ENCODE measurements at regions not wholly inside any gene's neighbourhood (a gene's known extent, or its start where the extent isn't known, plus 50 kb on each side); places are given as distances from the start of the nearest gene placed in this dataset.
"Not testable (repeated sequence)": the region's sequence is repeated elsewhere in the genome, so short reads cannot be mapped to it uniquely, and the experiment has no call there.

- Mint-ChIP-seq H3K4me1 (no peaks in the 10 kb centered on the region), H3K9me3 (peaks cover 30% of the 10 kb centered on the region)
Observed at GRCh38 chr21:28196981-28197380, 795.7 kb downstream of the LTN1 start.

GRCh38 chr21:28193189-28193588 is 799.5 kb downstream of the LTN1 start:
- Mint-ChIP-seq H3K27ac (no peak overlapping the region), H3K27me3 (no peaks in the 10 kb centered on the region), H3K36me3 (no peaks in the 10 kb centered on the region), H3K4me3 (no peak overlapping the region), H3K4me1 (no peaks in the 10 kb centered on the region), H3K9me3 (peaks cover 27% of the 10 kb centered on the region)

More at GRCh38 chr21:28196981-28197380, 795.7 kb downstream of the LTN1 start:
- Mint-ChIP-seq H3K27ac (no peak overlapping the region), H3K27me3 (no peaks in the 10 kb centered on the region), H3K36me3 (no peaks in the 10 kb centered on the region), H3K4me3 (no peak overlapping the region)

GRCh38 chr21:28186604-28187003 is 806.1 kb downstream of the LTN1 start:
- Mint-ChIP-seq H3K9me3 (peaks cover 8% of the 10 kb centered on the region), H3K27me3 (no peaks in the 10 kb centered on the region), H3K27ac (no peak overlapping the region), H3K4me1 (no peaks in the 10 kb centered on the region), H3K4me3 (no peak overlapping the region), H3K36me3 (no peaks in the 10 kb centered on the region)

- H3K27ac Mint-ChIP-seq: no peak overlapping the region
- H3K36me3 Mint-ChIP-seq: no peaks in the 10 kb centered on the region
- no peaks in the 10 kb centered on the region for H3K4me1 Mint-ChIP-seq
- H3K27me3 Mint-ChIP-seq: peaks cover 1% of the 10 kb centered on the region
- peaks cover 8% of the 10 kb centered on the region for H3K9me3 Mint-ChIP-seq
- no peak overlapping the region for H3K4me3 Mint-ChIP-seq
Observed at GRCh38 chr21:28181730-28182129, 810.9 kb downstream of the LTN1 start.

GRCh38 chr21:28179136-28179535 is 813.5 kb downstream of the LTN1 start:
- Mint-ChIP-seq H3K4me3 (no peak overlapping the region), H3K27ac (no peak overlapping the region), H3K9me3 (peaks cover 9% of the 10 kb centered on the region), H3K4me1 (no peaks in the 10 kb centered on the region), H3K27me3 (peaks cover 1% of the 10 kb centered on the region), H3K36me3 (no peaks in the 10 kb centered on the region)

- peaks cover 5% of the 10 kb centered on the region for H3K9me3 Mint-ChIP-seq
- H3K27me3 Mint-ChIP-seq: peaks cover 1% of the 10 kb centered on the region
- no peaks in the 10 kb centered on the region for H3K36me3 Mint-ChIP-seq
- no peak overlapping the region for H3K27ac Mint-ChIP-seq
- H3K4me3 Mint-ChIP-seq: no peak overlapping the region
- no peaks in the 10 kb centered on the region for H3K4me1 Mint-ChIP-seq
Observed at GRCh38 chr21:28177124-28177523, 815.6 kb downstream of the LTN1 start.

GRCh38 chr21:28174701-28175100 is 818.0 kb downstream of the LTN1 start:
- no peaks in the 10 kb centered on the region for H3K36me3 Mint-ChIP-seq
- peaks cover 5% of the 10 kb centered on the region for H3K9me3 Mint-ChIP-seq
- H3K27ac Mint-ChIP-seq: no peak overlapping the region
- peaks cover 1% of the 10 kb centered on the region for H3K27me3 Mint-ChIP-seq
- no peak overlapping the region for H3K4me3 Mint-ChIP-seq
- no peaks in the 10 kb centered on the region for H3K4me1 Mint-ChIP-seq

GRCh38 chr21:28174006-28174405 is 818.7 kb downstream of the LTN1 start:
- Mint-ChIP-seq H3K9me3 (peaks cover 5% of the 10 kb centered on the region), H3K36me3 (no peaks in the 10 kb centered on the region), H3K4me1 (no peaks in the 10 kb centered on the region), H3K4me3 (no peak overlapping the region), H3K27me3 (peaks cover 1% of the 10 kb centered on the region), H3K27ac (no peak overlapping the region)

- Mint-ChIP-seq H3K4me1 (no peaks in the 10 kb centered on the region), H3K9me3 (peaks cover 5% of the 10 kb centered on the region), H3K27ac (no peak overlapping the region), H3K36me3 (no peaks in the 10 kb centered on the region), H3K27me3 (peaks cover 1% of the 10 kb centered on the region), H3K4me3 (no peak overlapping the region)
Observed at GRCh38 chr21:28172376-28172775, 820.3 kb downstream of the LTN1 start.

- Mint-ChIP-seq H3K36me3 (no peaks in the 10 kb centered on the region), H3K27ac (no peak overlapping the region), H3K4me1 (no peaks in the 10 kb centered on the region), H3K9me3 (no peaks in the 10 kb centered on the region), H3K27me3 (peaks cover 2% of the 10 kb centered on the region), H3K4me3 (no peak overlapping the region)
Observed at GRCh38 chr21:28167366-28167765, 825.3 kb downstream of the LTN1 start.

- H3K36me3 Mint-ChIP-seq, H3K27ac Mint-ChIP-seq, H3K27me3 Mint-ChIP-seq, H3K9me3 Mint-ChIP-seq, H3K4me1 Mint-ChIP-seq, H3K4me3 Mint-ChIP-seq: not testable (repeated sequence)
Observed at GRCh38 chr21:28164519-28164918, 828.2 kb downstream of the LTN1 start.

- not testable (repeated sequence) for H3K4me1 Mint-ChIP-seq, H3K27ac Mint-ChIP-seq, H3K36me3 Mint-ChIP-seq, H3K4me3 Mint-ChIP-seq, H3K27me3 Mint-ChIP-seq, H3K9me3 Mint-ChIP-seq
Observed at GRCh38 chr21:28162052-28162451, 830.6 kb downstream of the LTN1 start.

GRCh38 chr21:28160378-28160777 is 832.3 kb downstream of the LTN1 start:
- Mint-ChIP-seq H3K4me3 (no peak overlapping the region), H3K9me3 (no peaks in the 10 kb centered on the region), H3K4me1 (no peaks in the 10 kb centered on the region), H3K36me3 (no peaks in the 10 kb centered on the region), H3K27ac (no peak overlapping the region), H3K27me3 (peaks cover 2% of the 10 kb centered on the region)

- no peak overlapping the region for H3K27ac Mint-ChIP-seq
- H3K4me1 Mint-ChIP-seq: no peaks in the 10 kb centered on the region
- peaks cover 2% of the 10 kb centered on the region for H3K27me3 Mint-ChIP-seq
- H3K36me3 Mint-ChIP-seq: no peaks in the 10 kb centered on the region
- H3K4me3 Mint-ChIP-seq: no peak overlapping the region
- H3K9me3 Mint-ChIP-seq: no peaks in the 10 kb centered on the region
Observed at GRCh38 chr21:28159396-28159795, 833.3 kb downstream of the LTN1 start.

- Mint-ChIP-seq H3K27me3 (no peaks in the 10 kb centered on the region), H3K27ac (no peak overlapping the region), H3K4me3 (no peak overlapping the region), H3K36me3 (no peaks in the 10 kb centered on the region), H3K9me3 (no peaks in the 10 kb centered on the region), H3K4me1 (no peaks in the 10 kb centered on the region)
Observed at GRCh38 chr21:28156590-28156989, 836.1 kb downstream of the LTN1 start.

GRCh38 chr21:28154121-28154520 is 838.6 kb downstream of the LTN1 start:
- H3K9me3 Mint-ChIP-seq: no peaks in the 10 kb centered on the region
- no peaks in the 10 kb centered on the region for H3K27me3 Mint-ChIP-seq
- H3K36me3 Mint-ChIP-seq: no peaks in the 10 kb centered on the region
- no peak overlapping the region for H3K4me3 Mint-ChIP-seq
- no peaks in the 10 kb centered on the region for H3K4me1 Mint-ChIP-seq
- H3K27ac Mint-ChIP-seq: no peak overlapping the region

GRCh38 chr21:28152732-28153131 is 839.9 kb downstream of the LTN1 start:
- Mint-ChIP-seq H3K9me3 (no peaks in the 10 kb centered on the region), H3K27me3 (no peaks in the 10 kb centered on the region), H3K4me1 (no peaks in the 10 kb centered on the region), H3K27ac (no peak overlapping the region), H3K4me3 (no peak overlapping the region), H3K36me3 (no peaks in the 10 kb centered on the region)

Measured in activated naive CD4-positive, alpha-beta T cell treated with anti-CD3 and anti-CD28 coated beads, Interleukin-2, amount 50 U/mL, for 24 hours (primary cell).